ENCODE measurements at regions not wholly inside any gene's neighbourhood (a gene's known extent, or its start where the extent isn't known, plus 50 kb on each side); places are given as distances from the start of the nearest gene placed in this dataset.

DNA sequence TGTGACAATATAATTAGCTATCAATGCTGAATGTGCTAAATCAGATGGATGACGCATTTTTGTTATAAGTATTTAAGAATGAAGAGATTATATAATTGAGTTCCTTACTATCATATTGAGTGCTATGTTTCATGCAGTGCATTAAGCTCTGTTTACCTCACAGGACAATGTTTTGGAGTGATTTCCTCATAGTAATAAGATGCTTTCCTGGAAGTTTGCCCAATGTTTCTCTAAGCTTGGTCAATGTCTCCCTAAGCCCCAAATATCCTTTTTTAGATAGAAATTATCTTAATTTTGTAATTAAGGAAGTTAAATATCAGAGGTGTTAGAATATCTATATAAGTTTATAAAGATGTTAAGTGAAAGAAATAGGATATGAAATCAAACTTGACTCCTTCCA is 489.6 kb downstream of the MMUT start (continued):
- TF ChIP-seq, protein P1, sequence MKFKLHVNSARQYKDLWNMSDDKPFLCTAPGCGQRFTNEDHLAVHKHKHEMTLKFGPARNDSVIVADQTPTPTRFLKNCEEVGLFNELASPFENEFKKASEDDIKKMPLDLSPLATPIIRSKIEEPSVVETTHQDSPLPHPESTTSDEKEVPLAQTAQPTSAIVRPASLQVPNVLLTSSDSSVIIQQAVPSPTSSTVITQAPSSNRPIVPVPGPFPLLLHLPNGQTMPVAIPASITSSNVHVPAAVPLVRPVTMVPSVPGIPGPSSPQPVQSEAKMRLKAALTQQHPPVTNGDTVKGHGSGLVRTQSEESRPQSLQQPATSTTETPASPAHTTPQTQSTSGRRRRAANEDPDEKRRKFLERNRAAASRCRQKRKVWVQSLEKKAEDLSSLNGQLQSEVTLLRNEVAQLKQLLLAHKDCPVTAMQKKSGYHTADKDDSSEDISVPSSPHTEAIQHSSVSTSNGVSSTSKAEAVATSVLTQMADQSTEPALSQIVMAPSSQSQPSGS (CRISPR knock-in tag; IDR thresholded peaks at IDR 0.05), result no peak
- no peak for TF ChIP-seq HNRNPK (IDR thresholded peaks at IDR 0.05; ENCODE audit: low read depth, low read length, poor library complexity, severe bottlenecking)
- TF ChIP-seq ZNF441 (CRISPR knock-in tag; IDR thresholded peaks at IDR 0.05; ENCODE audit: borderline replicate concordance), result no peak
- no peak for TF ChIP-seq ARNT (IDR thresholded peaks at IDR 0.05)
- TF ChIP-seq NAIF1 (CRISPR knock-in tag; IDR thresholded peaks at IDR 0.05; ENCODE audit: borderline replicate concordance), result no peak

DNA sequence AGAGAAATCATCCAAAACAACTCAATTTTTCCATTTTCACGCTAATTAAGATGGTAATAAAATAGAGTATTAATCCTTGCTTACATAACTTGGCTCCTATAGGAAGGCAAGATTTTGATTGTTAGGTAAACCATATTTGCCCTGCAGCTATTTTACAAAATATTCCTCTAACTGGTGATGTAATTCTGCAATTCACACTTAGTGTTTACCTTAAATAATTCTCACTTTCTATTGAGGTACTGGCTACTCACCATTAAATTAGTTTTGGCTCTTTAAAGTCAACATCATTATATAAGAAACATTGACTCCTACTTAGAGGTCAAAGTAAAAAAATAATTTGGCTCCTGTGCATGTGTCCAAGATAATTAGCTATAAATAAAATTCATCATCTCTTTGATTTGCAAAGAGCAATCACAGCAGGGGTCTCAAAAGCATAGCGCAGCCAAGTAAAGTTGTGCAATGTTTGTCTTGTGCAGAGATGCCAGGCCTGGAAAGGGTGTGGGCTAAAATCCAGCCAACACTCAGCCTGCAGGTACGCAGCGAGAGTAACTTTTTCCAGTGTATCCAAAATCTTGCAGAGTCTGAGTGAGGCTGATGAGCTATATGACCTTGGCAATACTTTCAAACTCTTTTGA is 501.2 kb downstream of the MMUT start:
- FAIRE-seq (no peak), ATAC-seq (no peak), DNase-seq (ENCODE audit: low spot score) (no peak)
- H3K27ac ChIP-seq (ENCODE audit: extremely low read length, insufficient read depth, low read length), result no peak overlapping the region
- WGBS (ENCODE audit: low lambda C conversion rate), result 3% methylated on average over 4 of the region's 4 CpGs
- no peak overlapping the region for H3K4me3 ChIP-seq (replicated peaks in 1 of 3; ENCODE audit: insufficient read depth in 1 of 3, low read depth in 2 of 3, low read length in 3 of 3)
- BruUV-seq (replicated peaks), result no TSS peak
- H3K9ac ChIP-seq (ENCODE audit: insufficient read depth, low read depth, low read length), result no peak overlapping the region
- CTCF ChIA-PET (ENCODE audit: low intra/inter-chr PET ratio, low total read pairs), result no interaction called here
- no peaks in the 10 kb centered on the region for H3K79me2 ChIP-seq (ENCODE audit: insufficient read depth, low read length)
- H3K27me3 ChIP-seq (ENCODE audit: control insufficient read depth in 1 of 2, insufficient read depth in 2 of 2, low read length in 2 of 2), result no peaks in the 10 kb centered on the region
- no peaks in the 10 kb centered on the region for H3K9me3 ChIP-seq (ENCODE audit: low read length)
- H4K20me1 ChIP-seq (ENCODE audit: insufficient read depth, low read length), result no peaks in the 10 kb centered on the region
- intact Hi-C loops (cut with micrococcal nuclease; ENCODE audit: unreplicated experiment) (no loop called here), in situ Hi-C loops (cut with HindIII; ENCODE audit: extremely low pct_ligation_motif_present, low pct_unique_long_range_greater_than_20kb) (no loop called here)
- POLR2A ChIA-PET, result no interaction called here
- H3K4me2 ChIP-seq (ENCODE audit: low read depth, low read length), result no peak overlapping the region
- TF ChIP-seq SALL2 (CRISPR knock-in tag; IDR thresholded peaks at IDR 0.05), result no peak
- peak; percentile 37; the same call in 1 of the 2 replicates for TF ChIP-seq CEBPB (IDR thresholded peaks at IDR 0.05; ENCODE audit: borderline replicate concordance, low read depth, low read length)
- TF ChIP-seq, protein P2, sequence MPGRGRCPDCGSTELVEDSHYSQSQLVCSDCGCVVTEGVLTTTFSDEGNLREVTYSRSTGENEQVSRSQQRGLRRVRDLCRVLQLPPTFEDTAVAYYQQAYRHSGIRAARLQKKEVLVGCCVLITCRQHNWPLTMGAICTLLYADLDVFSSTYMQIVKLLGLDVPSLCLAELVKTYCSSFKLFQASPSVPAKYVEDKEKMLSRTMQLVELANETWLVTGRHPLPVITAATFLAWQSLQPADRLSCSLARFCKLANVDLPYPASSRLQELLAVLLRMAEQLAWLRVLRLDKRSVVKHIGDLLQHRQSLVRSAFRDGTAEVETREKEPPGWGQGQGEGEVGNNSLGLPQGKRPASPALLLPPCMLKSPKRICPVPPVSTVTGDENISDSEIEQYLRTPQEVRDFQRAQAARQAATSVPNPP (CRISPR knock-in tag; IDR thresholded peaks at IDR 0.05), result no peak
- no peaks in the 10 kb centered on the region for H3K4me1 ChIP-seq (ENCODE audit: insufficient read depth, low read length)
- no peaks in the 10 kb centered on the region for H3K36me3 ChIP-seq (replicated peaks in 1 of 2; ENCODE audit: control insufficient read depth in 1 of 2, insufficient read depth in 2 of 2, low read length in 2 of 2)
- no peak overlapping the region for H2AFZ ChIP-seq (ENCODE audit: low read length)
